OCI-M2 (cell line): ENCODE measurements at regions not wholly inside any gene's neighbourhood (a gene's known extent, or its start where the extent isn't known, plus 50 kb on each side); places are given as distances from the start of the nearest gene placed in this dataset.
"Not testable (repeated sequence)": the region's sequence is repeated elsewhere in the genome, so short reads cannot be mapped to it uniquely, and the experiment has no call there.

Experiments
- DNase-seq: peaks from one replicate; lab custom pipeline; 2025; ENCODE audit not compliant: unreplicated experiment; lab: John Stamatoyannopoulos, UW

DNA sequence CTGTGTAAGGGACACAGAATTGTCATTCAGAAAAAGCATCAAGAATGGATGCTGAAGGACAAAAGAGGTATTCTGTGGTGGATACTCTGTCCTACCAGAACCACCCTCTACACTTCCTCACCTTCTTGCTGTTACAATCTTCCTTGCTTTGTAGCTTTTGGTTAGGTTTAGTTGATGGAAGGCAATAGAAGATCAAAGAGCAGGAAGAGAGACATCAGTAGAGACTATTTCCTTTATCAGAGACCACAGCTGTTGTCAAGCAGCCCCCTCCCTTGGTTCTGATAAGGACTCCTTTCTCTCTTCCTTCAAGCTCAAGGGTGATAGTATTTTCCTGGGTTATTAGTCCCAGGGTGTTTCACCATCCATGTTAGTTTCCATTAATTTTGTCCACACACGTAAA lies 84.7 kb upstream of the ALCAM start:
- no peak for DNase-seq

DNA sequence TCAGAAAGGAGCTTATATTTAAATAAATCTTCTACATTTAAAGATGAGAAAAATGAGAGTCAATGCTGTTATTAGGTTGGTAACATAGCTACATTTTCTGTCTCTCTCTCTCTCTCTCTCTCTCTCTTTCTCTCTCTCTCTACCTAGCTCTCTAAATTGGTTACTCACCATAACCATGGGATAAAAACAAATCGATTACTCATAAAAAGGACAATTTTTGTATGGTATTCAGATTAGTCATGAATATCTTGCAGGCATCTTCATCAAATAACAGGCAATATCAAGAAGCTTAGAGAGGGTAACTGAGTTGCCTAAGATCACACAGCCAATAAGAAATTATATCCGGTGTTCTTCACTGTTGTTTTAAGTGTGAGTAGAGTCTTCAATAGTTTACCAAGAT lies 81.8 kb upstream of the ALCAM start:
- DNase-seq, result no peak

DNA sequence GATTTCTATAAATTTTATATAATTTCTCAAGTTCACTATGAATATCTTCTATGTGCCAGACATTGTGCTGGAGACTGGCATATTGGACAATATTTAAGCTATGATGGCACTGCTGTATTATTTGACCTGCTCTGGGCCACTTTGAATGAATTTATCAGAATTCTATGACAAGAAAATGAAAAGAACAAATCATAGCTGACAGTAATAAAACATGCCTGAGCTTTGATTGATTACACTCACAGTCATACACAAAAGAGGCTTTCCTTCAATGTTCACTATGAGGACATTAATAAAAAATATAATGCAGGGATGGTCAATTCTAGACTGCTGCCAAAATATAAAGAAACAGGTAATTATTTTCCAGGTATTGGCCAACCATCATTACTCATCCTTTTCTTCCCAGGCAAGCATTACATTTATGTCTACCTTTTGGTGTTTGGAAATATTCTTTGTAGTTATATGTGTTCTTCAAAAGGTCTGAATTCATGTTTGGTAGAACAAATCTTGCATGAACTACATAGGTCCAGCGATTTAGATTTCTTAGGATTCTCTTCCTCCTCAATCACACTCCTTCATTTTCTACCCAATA lies 81.0 kb upstream of the ALCAM start:
- no peak for DNase-seq

DNA sequence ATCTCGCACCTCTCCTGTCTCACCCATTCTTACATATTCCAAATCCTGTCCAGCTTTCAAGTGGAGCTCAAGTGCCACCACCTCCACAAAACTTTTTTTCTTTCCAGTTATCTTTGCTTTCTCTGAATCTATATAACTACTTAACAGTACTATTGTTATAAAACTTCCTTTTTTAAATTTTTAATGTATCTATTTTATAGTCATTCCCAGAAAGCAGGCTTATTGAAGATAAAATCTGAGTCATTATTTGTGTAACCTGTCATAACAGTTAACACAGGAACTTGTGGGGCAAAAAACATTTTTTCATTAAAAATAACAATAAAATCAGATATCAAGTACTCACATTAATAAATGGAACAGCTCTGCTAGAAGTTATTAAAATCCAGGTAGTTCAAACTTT lies 73.3 kb upstream of the ALCAM start:
- DNase-seq, result no peak

DNA sequence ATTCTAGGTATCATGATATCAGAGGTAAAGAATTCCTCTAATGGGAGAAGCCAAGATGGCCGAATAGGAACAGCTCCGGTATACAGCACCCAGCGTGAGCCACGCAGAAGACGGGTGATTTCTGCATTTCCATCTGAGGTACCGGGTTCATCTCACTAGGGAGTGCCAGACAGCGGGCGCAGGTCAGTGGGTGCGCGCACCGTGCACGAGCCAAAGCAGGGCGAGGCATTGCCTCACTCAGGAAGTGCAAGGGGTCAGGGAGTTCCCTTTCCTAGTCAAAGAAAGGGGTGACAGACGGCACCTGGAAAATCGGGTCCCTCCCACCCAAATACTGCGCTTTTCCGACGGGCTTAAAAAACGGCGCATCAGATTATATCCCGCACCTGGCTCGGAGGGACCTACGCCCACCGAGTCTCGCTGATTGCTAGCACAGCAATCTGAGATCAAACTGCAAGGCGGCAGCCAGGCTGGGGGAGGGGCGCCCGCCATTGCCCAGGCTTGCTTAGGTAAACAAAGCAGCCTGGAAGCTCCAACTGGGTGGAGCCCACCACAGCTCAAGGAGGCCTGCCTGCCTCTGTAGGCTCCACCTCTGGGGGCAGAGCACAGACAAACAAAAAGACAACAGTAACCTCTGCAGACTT lies 70.4 kb upstream of the ALCAM start:
- not testable (repeated sequence) for DNase-seq

DNA sequence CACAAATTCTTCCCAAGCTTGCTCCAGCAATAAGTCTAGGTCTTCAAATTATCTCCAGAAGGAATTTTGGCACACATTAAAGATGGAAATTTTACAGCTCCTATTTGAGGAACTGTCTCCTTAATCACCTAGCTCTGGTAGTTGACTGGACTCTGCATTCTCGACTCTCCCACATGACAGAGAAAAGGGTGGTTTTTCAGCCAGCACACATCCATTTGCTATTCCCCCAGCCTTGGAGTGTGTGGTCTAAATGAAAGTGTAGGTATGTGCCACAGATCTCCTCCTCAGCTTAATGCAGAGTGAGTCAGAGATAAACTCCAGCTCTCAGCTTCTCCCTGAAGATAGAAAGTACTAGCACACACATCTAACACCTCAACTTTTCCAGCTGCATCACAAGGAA lies 62.2 kb upstream of the ALCAM start:
- DNase-seq, result no peak

DNA sequence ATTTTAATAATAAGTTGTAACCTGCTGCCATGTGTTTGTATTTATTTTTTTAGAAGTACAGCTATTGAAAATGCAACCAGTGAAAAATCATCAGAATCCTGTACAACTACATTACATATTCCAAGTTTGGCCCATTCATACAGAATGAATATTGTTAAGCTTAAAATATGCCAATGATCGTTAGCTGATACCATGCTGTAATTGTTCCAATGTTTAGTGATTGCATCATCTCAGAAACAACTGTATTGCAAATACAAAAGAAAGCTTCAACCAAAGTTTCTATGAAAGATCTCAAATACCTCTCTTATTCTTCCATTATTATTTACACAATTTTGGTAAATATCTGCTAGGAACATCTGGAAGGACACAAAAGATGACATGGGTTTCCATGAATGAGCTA lies 51.6 kb upstream of the ALCAM start:
- DNase-seq, result no peak

DNA sequence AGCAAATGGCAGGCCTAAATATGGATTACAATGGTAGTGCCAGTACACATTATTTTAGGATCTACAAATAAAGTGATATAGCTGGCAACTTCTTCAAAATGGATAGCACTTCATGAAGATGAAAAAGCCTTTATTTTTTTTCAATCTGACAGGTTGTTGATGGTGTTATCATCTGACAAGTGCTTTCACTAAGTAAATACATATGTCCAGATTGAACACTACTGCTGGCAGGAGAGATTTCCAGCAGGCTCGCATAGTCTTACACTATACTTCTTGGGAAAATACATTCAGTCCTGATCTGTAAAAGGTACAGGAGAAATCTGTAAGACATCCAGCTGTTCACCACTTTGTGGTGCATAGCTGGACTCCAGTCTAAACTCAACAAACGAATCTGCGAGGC lies 50.9 kb upstream of the ALCAM start:
- no peak for DNase-seq

DNA sequence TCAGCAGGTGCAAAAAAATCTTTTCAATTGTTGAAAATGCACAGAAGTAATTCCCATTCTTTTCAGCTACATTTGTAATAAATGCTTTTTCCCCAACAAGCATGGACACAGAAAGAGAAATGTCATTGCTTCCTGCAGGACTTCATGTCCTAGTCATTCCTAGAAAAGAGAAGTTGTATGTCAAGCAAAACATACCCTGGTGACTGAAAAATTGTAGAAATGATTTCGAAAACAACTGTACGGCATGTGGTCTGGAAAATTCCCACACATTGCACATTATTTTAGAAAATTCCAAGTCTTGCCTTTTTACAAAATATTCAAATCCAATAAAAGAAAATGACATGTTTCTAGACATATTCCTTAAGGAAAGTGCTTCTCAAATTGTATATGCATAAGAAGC lies 50.4 kb upstream of the ALCAM start:
- no peak for DNase-seq
